NCI-H2196 (cell line): ENCODE measurements at regions not wholly inside any gene's neighbourhood (a gene's known extent, or its start where the extent isn't known, plus 50 kb on each side); places are given as distances from the start of the nearest gene placed in this dataset.

Experiments used
- DNase-seq: peaks from one replicate; lab custom pipeline; 2025; ENCODE audit not compliant: unreplicated experiment; lab: John Stamatoyannopoulos, UW

- no peak for DNase-seq
These were observed 68.3 kb upstream of the SHISA3 start for GRCh38 chr4:42328978-42329377.

GRCh38 chr4:42329421-42329820, 67.9 kb upstream of the SHISA3 start:
- DNase-seq = no peak

GRCh38 chr4:42330002-42330592, 67.2 kb upstream of the SHISA3 start:
- DNase-seq = no peak

GRCh38 chr4:42331040-42331439, 66.2 kb upstream of the SHISA3 start:
- DNase-seq = no peak

GRCh38 chr4:42331914-42332368, 65.3 kb upstream of the SHISA3 start:
- DNase-seq = no peak

GRCh38 chr4:42339935-42340406, 57.3 kb upstream of the SHISA3 start:
- no peak for DNase-seq

- DNase-seq = no peak
These were observed 55.7 kb upstream of the SHISA3 start for GRCh38 chr4:42341518-42342026.

- no peak for DNase-seq
These were observed 54.8 kb upstream of the SHISA3 start for GRCh38 chr4:42342459-42342858.

GRCh38 chr4:42344309-42344708, 53.0 kb upstream of the SHISA3 start:
- no peak for DNase-seq

- DNase-seq = no peak
These were observed 52.5 kb upstream of the SHISA3 start for GRCh38 chr4:42344749-42345148.

- no peak for DNase-seq
These were observed 51.2 kb upstream of the SHISA3 start for GRCh38 chr4:42345962-42346544.

- DNase-seq = no peak
These were observed 50.2 kb upstream of the SHISA3 start for GRCh38 chr4:42347076-42347475.
